ENCODE measurements at regions not wholly inside any gene's neighbourhood (a gene's known extent, or its start where the extent isn't known, plus 50 kb on each side); places are given as distances from the start of the nearest gene placed in this dataset.

GRCh38 chr6:19918436-19918835 lies 81.3 kb downstream of the ID4 start:
- TF ChIP-seq CTCF (conservative IDR thresholded peaks at IDR 0.05; ENCODE audit: low read depth, low read length) (no peak), EZH2 (IDR thresholded peaks at IDR 0.05; ENCODE audit: borderline replicate concordance, low read depth, low read length, poor library complexity, severe bottlenecking) (no peak)
